SK-N-SH (cell line): ENCODE measurements at regions not wholly inside any gene's neighbourhood (a gene's known extent, or its start where the extent isn't known, plus 50 kb on each side); places are given as distances from the start of the nearest gene placed in this dataset.

Experiments used
- CTCF ChIA-PET: fragments of 300-600, 350-600 bp; formaldehyde crosslinking; extraction: SDS; loops from one replicate; lab custom pipeline; 2021; lab: Yijun Ruan, JAX
- POLR2A ChIA-PET: fragments of 350-600 bp; sonication (Branson Sonifier 250); formaldehyde crosslinking; extraction: SDS; loops from one replicate; lab custom pipeline; 2020; ENCODE audit warnings: antibody characterized with exemption, inconsistent platforms; lab: Yijun Ruan, JAX
- DNase-seq: peaks from one replicate; pipeline ENCODE4 v3.0.0; 2012
- H2AFZ ChIP-seq: fragments of 200-600 bp; sonication (generic); 2 replicates; pipeline ENCODE4 v1.8.1; 2016; ENCODE audit warnings: antibody characterized with exemption, mild to moderate bottlenecking, low read depth
- H3F3A ChIP-seq: fragments of 200-600 bp; sonication (generic); replicated peaks from 2 replicates; pipeline ENCODE3; 2016; ENCODE audit warnings: antibody characterized with exemption, mild to moderate bottlenecking; ENCODE audit not compliant: insufficient read depth
- H3K27ac ChIP-seq, 2 experiments: fragments of 200-500 bp in 1 of 2; fragments of 200-600 bp in 1 of 2; sonication (Bioruptor generic) in 1 of 2; sonication (generic), shearing (Covaris generic) in 1 of 2; 2 replicates each; pipeline versions ENCODE4 v1.5.1 to v1.6.1; 2014 to 2016; ENCODE audit warnings: low read depth in 2 of 2, inconsistent platforms in 1 of 2, low read length in 1 of 2, mild to moderate bottlenecking in 1 of 2, mixed read lengths in 1 of 2
- H3K27me3 ChIP-seq: fragments of 200-600 bp; sonication (generic), shearing (Covaris generic); 2 replicates; pipeline ENCODE4 v1.6.1; 2016; ENCODE audit warnings: mixed run types; ENCODE audit not compliant: insufficient read depth
- H3K36me3 ChIP-seq, 2 experiments: fragments of 200-500 bp in 1 of 2; fragments of 200-600 bp in 1 of 2; sonication (Bioruptor generic) in 1 of 2; sonication (generic) in 1 of 2; replicated peaks in 1 of 2; 2 replicates each; pipeline versions ENCODE3 to v1.5.1; 2014 to 2016; ENCODE audit warnings: low read length in 1 of 2, mild to moderate bottlenecking in 1 of 2; ENCODE audit not compliant: insufficient read depth in 2 of 2, control insufficient read depth in 1 of 2
- H3K4me1 ChIP-seq, 2 experiments: fragments of 200-500 bp in 1 of 2; fragments of 200-600 bp in 1 of 2; sonication (Bioruptor generic) in 1 of 2; sonication (generic), shearing (Covaris generic) in 1 of 2; 2 replicates each; pipeline versions ENCODE4 v1.5.1 to v1.6.1; 2014 to 2016; ENCODE audit warnings: low read depth in 1 of 2, low read length in 1 of 2, mixed run types in 1 of 2; ENCODE audit not compliant: insufficient read depth in 2 of 2, control insufficient read depth in 1 of 2
- H3K4me2 ChIP-seq: fragments of 200-600 bp; sonication (generic), shearing (Covaris generic); 2 replicates; pipeline ENCODE4 v1.6.1; 2017; ENCODE audit warnings: mixed run types
- H3K4me3 ChIP-seq, 2 experiments: fragments of 200-500 bp in 1 of 2; fragments of 200-600 bp in 1 of 2; sonication (Bioruptor generic) in 1 of 2; sonication (generic), shearing (Covaris generic) in 1 of 2; 2 replicates each; pipeline versions ENCODE4 v1.5.1 to v1.8.1; 2014 to 2016; ENCODE audit warnings: low read depth in 2 of 2, inconsistent platforms in 1 of 2, low read length in 1 of 2, mild to moderate bottlenecking in 1 of 2, mixed read lengths in 1 of 2, moderate library complexity in 1 of 2
- H3K79me2 ChIP-seq: fragments of 200-600 bp; sonication (generic); 2 replicates; pipeline ENCODE4 v1.8.1; 2017; ENCODE audit warnings: mild to moderate bottlenecking; ENCODE audit not compliant: insufficient read depth
- H3K9ac ChIP-seq: fragments of 200-600 bp; sonication (generic); 2 replicates; pipeline ENCODE4 v1.6.1; 2017; ENCODE audit warnings: mixed run types
- H3K9me2 ChIP-seq: fragments of 200-600 bp; sonication (generic); 2 replicates; pipeline ENCODE4 v1.6.1; 2017; ENCODE audit warnings: mixed run types
- H3K9me3 ChIP-seq: fragments of 200-600 bp; sonication (generic); 2 replicates; pipeline ENCODE4 v1.6.1; 2017; ENCODE audit warnings: mixed run types, mild to moderate bottlenecking, moderate library complexity
- H4K20me1 ChIP-seq: fragments of 200-600 bp; sonication (generic); 2 replicates; pipeline ENCODE4 v1.6.1; 2017; ENCODE audit warnings: mild to moderate bottlenecking, mixed run types; ENCODE audit not compliant: insufficient read depth
- ELF1 ChIP-seq: IDR thresholded peaks from 2 replicates; pipeline ENCODE4 v1.4.0; 2012
- EP300 ChIP-seq, 2 experiments: IDR thresholded peaks; 2 replicates each; pipeline versions ENCODE4 v1.4.0 to v1.6.1; 2012; ENCODE audit warnings: borderline replicate concordance in 1 of 2, low read depth in 1 of 2, low read length in 1 of 2
- EZH2phosphoT487 ChIP-seq: fragments of 200-600 bp; sonication (generic); IDR thresholded peaks from 2 replicates; pipeline ENCODE4 v1.6.1; 2017; ENCODE audit warnings: low read depth, mixed run types, mild to moderate bottlenecking, antibody characterized with exemption, moderate library complexity, borderline replicate concordance
- FOXJ3 ChIP-seq: sonication (generic); formaldehyde crosslinking; IDR thresholded peaks from 2 replicates; pipeline ENCODE4 v1.5.1; 2020; ENCODE audit warnings: mild to moderate bottlenecking, missing genetic modification reagents
- FOXM1 ChIP-seq: IDR thresholded peaks from 2 replicates; pipeline ENCODE4 v1.4.0; 2012; ENCODE audit warnings: low read depth, mild to moderate bottlenecking
- MEF2A ChIP-seq: IDR thresholded peaks from 2 replicates; pipeline ENCODE4 v1.4.0; 2012; ENCODE audit warnings: low read depth, borderline replicate concordance
- NRF1 ChIP-seq: IDR thresholded peaks from 2 replicates; pipeline ENCODE4 v1.6.1; 2012; ENCODE audit warnings: low read depth, mild to moderate bottlenecking, low read length
- RAD21 ChIP-seq: IDR thresholded peaks from 2 replicates; pipeline ENCODE4 v1.6.1; 2012; ENCODE audit warnings: mild to moderate bottlenecking, low read length
- RCOR1 ChIP-seq: fragments of 150-350 bp; IDR thresholded peaks from 2 replicates; pipeline ENCODE4 v1.6.1; 2017; ENCODE audit warnings: antibody characterized with exemption, low read length
- SIN3A ChIP-seq: IDR thresholded peaks from 2 replicates; pipeline ENCODE4 v1.6.1; 2012; ENCODE audit warnings: low read depth, mild to moderate bottlenecking, low read length, moderate library complexity, borderline replicate concordance
- TCF12 ChIP-seq: IDR thresholded peaks from 2 replicates; pipeline ENCODE4 v1.4.0; 2012
- WGBS: methylation state at CpG from one replicate; pipeline ENCODE4 v1.1.6; 2017; ENCODE audit warnings: low lambda C conversion rate; 5-methylcytosine and 5-hydroxymethylcytosine counted together
- TF ChIP-seq, protein P1 (sequence below): IDR thresholded peaks from 2 replicates; pipeline ENCODE4; 2012
- TF ChIP-seq, protein P2 (sequence below): fragments of 150-350 bp; IDR thresholded peaks from 2 replicates; pipeline ENCODE4 v1.6.1; 2016; ENCODE audit warnings: mild to moderate bottlenecking, low read depth, low read length
- TF ChIP-seq, protein P3 (sequence below): IDR thresholded peaks from 2 replicates; pipeline ENCODE4 v1.4.0; 2012; ENCODE audit warnings: low read depth, borderline replicate concordance
- TF ChIP-seq, protein P4 (sequence below): IDR thresholded peaks from 2 replicates; pipeline ENCODE4 v1.6.1; 2012; ENCODE audit warnings: mild to moderate bottlenecking, low read depth, low read length, moderate library complexity

DNA sequence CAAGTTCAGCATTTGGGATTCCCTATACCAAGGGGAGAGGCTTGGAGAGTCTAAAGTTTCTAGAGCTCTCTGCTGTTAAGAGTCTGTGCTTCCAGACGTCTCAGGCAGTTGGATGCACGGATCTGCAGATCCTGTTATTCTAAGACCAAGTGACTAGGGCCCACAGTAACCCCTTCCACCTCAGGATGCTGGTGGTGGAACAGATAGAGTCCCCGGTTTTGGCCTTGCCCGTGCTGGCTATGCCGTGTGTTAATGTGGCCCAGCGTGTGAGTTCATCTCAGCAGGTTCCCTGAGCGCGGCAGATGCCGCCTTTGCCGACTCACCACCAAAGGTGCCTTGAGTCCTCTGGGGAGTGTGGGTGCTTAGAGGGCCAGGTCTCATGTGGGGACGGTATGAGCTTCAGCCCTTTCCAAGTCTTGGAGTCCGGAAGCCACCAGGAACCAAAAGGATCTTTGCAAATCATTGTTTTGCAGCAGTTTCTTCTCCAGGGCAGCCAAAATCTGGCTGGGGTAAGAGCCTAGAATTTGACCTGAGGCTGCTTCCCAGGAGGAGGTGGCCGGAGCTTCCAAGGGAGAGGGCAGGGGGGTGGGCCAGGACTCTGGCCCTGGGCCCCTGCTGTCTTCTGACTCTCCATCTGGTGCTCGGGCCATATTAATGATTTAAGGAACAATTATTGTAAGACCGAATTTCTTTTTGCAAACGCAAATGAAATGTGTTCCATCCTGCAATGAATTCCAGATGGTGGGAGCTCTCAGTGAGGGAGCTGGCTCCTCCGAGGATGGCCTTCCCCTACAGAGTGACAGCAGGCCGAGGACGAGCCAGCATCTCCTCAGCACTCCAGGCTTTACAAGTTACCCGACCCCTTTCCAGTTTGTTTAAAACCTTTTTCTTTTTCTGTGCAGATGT lies 205.7 kb downstream of the FOXD2 start:
- H3K36me3 ChIP-seq, result no peaks in the 10 kb centered on the region
- H3K4me2 ChIP-seq, result no peak overlapping the region
- ChIA-PET CTCF (interaction anchor here (0.7 to 1.1 kb wide), 3 partner anchors 62 to 584 kb away, joined by 3 to 4 read pairs (median 3); no protein-coding TSS in a partner anchor), POLR2A (no interaction called here)
- no peak overlapping the region for H3K4me3 ChIP-seq
- no peaks in the 10 kb centered on the region for H3K79me2 ChIP-seq
- no peak for DNase-seq
- no peak overlapping the region for H3K9ac ChIP-seq
- H4K20me1 ChIP-seq, result no peaks in the 10 kb centered on the region
- H3K4me1 ChIP-seq, result peaks cover 0 to 16% of the 10 kb centered on the region in 2 experiments; a peak in 1 of 4 replicates
- H2AFZ ChIP-seq, result no peak overlapping the region
- no peaks in the 10 kb centered on the region for H3K9me2 ChIP-seq
- H3K27ac ChIP-seq, result no peak overlapping the region
- TF ChIP-seq SIN3A, result no peak
- TF ChIP-seq, protein P1, sequence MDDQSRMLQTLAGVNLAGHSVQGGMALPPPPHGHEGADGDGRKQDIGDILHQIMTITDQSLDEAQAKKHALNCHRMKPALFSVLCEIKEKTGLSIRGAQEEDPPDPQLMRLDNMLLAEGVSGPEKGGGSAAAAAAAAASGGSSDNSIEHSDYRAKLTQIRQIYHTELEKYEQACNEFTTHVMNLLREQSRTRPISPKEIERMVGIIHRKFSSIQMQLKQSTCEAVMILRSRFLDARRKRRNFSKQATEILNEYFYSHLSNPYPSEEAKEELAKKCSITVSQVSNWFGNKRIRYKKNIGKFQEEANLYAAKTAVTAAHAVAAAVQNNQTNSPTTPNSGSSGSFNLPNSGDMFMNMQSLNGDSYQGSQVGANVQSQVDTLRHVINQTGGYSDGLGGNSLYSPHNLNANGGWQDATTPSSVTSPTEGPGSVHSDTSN, result no peak
- TF ChIP-seq, protein P2, sequence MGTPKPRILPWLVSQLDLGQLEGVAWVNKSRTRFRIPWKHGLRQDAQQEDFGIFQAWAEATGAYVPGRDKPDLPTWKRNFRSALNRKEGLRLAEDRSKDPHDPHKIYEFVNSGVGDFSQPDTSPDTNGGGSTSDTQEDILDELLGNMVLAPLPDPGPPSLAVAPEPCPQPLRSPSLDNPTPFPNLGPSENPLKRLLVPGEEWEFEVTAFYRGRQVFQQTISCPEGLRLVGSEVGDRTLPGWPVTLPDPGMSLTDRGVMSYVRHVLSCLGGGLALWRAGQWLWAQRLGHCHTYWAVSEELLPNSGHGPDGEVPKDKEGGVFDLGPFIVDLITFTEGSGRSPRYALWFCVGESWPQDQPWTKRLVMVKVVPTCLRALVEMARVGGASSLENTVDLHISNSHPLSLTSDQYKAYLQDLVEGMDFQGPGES, result no peak
- no peak for TF ChIP-seq FOXJ3 (CRISPR knock-in tag)
- no peak for TF ChIP-seq TCF12
- TF ChIP-seq, protein P3, sequence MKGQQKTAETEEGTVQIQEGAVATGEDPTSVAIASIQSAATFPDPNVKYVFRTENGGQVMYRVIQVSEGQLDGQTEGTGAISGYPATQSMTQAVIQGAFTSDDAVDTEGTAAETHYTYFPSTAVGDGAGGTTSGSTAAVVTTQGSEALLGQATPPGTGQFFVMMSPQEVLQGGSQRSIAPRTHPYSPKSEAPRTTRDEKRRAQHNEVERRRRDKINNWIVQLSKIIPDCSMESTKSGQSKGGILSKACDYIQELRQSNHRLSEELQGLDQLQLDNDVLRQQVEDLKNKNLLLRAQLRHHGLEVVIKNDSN, result no peak
- no peak for TF ChIP-seq ELF1
- TF ChIP-seq, protein P4, sequence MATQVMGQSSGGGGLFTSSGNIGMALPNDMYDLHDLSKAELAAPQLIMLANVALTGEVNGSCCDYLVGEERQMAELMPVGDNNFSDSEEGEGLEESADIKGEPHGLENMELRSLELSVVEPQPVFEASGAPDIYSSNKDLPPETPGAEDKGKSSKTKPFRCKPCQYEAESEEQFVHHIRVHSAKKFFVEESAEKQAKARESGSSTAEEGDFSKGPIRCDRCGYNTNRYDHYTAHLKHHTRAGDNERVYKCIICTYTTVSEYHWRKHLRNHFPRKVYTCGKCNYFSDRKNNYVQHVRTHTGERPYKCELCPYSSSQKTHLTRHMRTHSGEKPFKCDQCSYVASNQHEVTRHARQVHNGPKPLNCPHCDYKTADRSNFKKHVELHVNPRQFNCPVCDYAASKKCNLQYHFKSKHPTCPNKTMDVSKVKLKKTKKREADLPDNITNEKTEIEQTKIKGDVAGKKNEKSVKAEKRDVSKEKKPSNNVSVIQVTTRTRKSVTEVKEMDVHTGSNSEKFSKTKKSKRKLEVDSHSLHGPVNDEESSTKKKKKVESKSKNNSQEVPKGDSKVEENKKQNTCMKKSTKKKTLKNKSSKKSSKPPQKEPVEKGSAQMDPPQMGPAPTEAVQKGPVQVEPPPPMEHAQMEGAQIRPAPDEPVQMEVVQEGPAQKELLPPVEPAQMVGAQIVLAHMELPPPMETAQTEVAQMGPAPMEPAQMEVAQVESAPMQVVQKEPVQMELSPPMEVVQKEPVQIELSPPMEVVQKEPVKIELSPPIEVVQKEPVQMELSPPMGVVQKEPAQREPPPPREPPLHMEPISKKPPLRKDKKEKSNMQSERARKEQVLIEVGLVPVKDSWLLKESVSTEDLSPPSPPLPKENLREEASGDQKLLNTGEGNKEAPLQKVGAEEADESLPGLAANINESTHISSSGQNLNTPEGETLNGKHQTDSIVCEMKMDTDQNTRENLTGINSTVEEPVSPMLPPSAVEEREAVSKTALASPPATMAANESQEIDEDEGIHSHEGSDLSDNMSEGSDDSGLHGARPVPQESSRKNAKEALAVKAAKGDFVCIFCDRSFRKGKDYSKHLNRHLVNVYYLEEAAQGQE, result no peak
- no peak for TF ChIP-seq FOXM1
- no peak for TF ChIP-seq EZH2phosphoT487
- no peak for TF ChIP-seq RAD21
- TF ChIP-seq EP300 (IDR thresholded peaks at IDR 0.05; ENCODE audit: borderline replicate concordance in 1 of 2, low read depth in 1 of 2, low read length in 1 of 2), result no peak
- TF ChIP-seq MEF2A, result no peak
- no peak for TF ChIP-seq NRF1
- TF ChIP-seq RCOR1, result no peak
- WGBS, result 58% methylated on average over 17 of the region's 20 CpGs
- no peaks in the 10 kb centered on the region for H3F3A ChIP-seq
- no peaks in the 10 kb centered on the region for H3K9me3 ChIP-seq
- peaks cover 8% of the 10 kb centered on the region; the same call in 1 of the 2 replicates for H3K27me3 ChIP-seq
